ENCODE measurements at regions not wholly inside any gene's neighbourhood (a gene's known extent, or its start where the extent isn't known, plus 50 kb on each side); places are given as distances from the start of the nearest gene placed in this dataset.

GRCh38 chr4:4808086-4808485 is 51.4 kb upstream of the MSX1 start:
- H3K9me3 ChIP-seq (ENCODE audit: control insufficient read depth, low read length, poor library complexity, severe bottlenecking): no peaks in the 10 kb centered on the region
- H3K36me3 Mint-ChIP-seq (ENCODE audit: low read depth): peaks cover 2% of the 10 kb centered on the region
- ATAC-seq: no peak
- no peaks in the 10 kb centered on the region for H3K4me1 Mint-ChIP-seq
- no peak overlapping the region for H3K27ac Mint-ChIP-seq
- no peak for DNase-seq
- no peak overlapping the region for H3K4me3 Mint-ChIP-seq
- peaks cover 17% of the 10 kb centered on the region for H3K27me3 Mint-ChIP-seq

GRCh38 chr4:4805887-4806286 is 53.6 kb upstream of the MSX1 start:
- Mint-ChIP-seq H3K27me3 (peaks cover 14% of the 10 kb centered on the region), H3K36me3 (ENCODE audit: low read depth) (no peaks in the 10 kb centered on the region), H3K4me1 (no peaks in the 10 kb centered on the region), H3K27ac (no peak overlapping the region), H3K4me3 (no peak overlapping the region)
- ATAC-seq: no peak
- DNase-seq: no peak
- no peaks in the 10 kb centered on the region for H3K9me3 ChIP-seq (ENCODE audit: control insufficient read depth, low read length, poor library complexity, severe bottlenecking)

- no peaks in the 10 kb centered on the region for H3K9me3 ChIP-seq (ENCODE audit: control insufficient read depth, low read length, poor library complexity, severe bottlenecking)
- H3K27me3 Mint-ChIP-seq: peaks cover 14% of the 10 kb centered on the region
- no peak overlapping the region for H3K27ac Mint-ChIP-seq
- H3K4me3 Mint-ChIP-seq: no peak overlapping the region
- DNase-seq (no peak), ATAC-seq (no peak)
- H3K4me1 Mint-ChIP-seq: no peaks in the 10 kb centered on the region
- no peaks in the 10 kb centered on the region for H3K36me3 Mint-ChIP-seq (ENCODE audit: low read depth)
Observed at GRCh38 chr4:4803912-4804296, 55.6 kb upstream of the MSX1 start.

GRCh38 chr4:4803216-4803911 is 56.1 kb upstream of the MSX1 start:
- H3K9me3 ChIP-seq (ENCODE audit: control insufficient read depth, low read length, poor library complexity, severe bottlenecking): no peaks in the 10 kb centered on the region
- no peaks in the 10 kb centered on the region for H3K36me3 Mint-ChIP-seq (ENCODE audit: low read depth)
- H3K27ac Mint-ChIP-seq: no peak overlapping the region
- no peak for ATAC-seq
- no peak for DNase-seq
- H3K4me3 Mint-ChIP-seq: peak overlapping the region; percentile 13
- peaks cover 14% of the 10 kb centered on the region for H3K27me3 Mint-ChIP-seq
- peaks cover 2% of the 10 kb centered on the region for H3K4me1 Mint-ChIP-seq

GRCh38 chr4:4800646-4801408 is 58.6 kb upstream of the MSX1 start:
- no peak overlapping the region for H3K4me3 Mint-ChIP-seq
- no peak for ATAC-seq
- H3K27me3 Mint-ChIP-seq: peaks cover 14% of the 10 kb centered on the region
- no peaks in the 10 kb centered on the region for H3K9me3 ChIP-seq (ENCODE audit: control insufficient read depth, low read length, poor library complexity, severe bottlenecking)
- H3K27ac Mint-ChIP-seq: no peak overlapping the region
- no peaks in the 10 kb centered on the region for H3K36me3 Mint-ChIP-seq (ENCODE audit: low read depth)
- H3K4me1 Mint-ChIP-seq: peaks cover 2% of the 10 kb centered on the region
- DNase-seq: no peak

GRCh38 chr4:4794421-4794820 is 65.0 kb upstream of the MSX1 start:
- H3K4me1 Mint-ChIP-seq: peaks cover 2% of the 10 kb centered on the region
- H3K36me3 Mint-ChIP-seq (ENCODE audit: low read depth): peaks cover 5% of the 10 kb centered on the region
- H3K4me3 Mint-ChIP-seq: no peak overlapping the region
- DNase-seq (no peak), ATAC-seq (no peak)
- no peak overlapping the region for H3K27ac Mint-ChIP-seq
- H3K9me3 ChIP-seq (ENCODE audit: control insufficient read depth, low read length, poor library complexity, severe bottlenecking): no peaks in the 10 kb centered on the region
- peaks cover 4% of the 10 kb centered on the region for H3K27me3 Mint-ChIP-seq

- DNase-seq (no peak), ATAC-seq (no peak)
- no peak overlapping the region for H3K4me3 Mint-ChIP-seq
- H3K27ac Mint-ChIP-seq: no peak overlapping the region
- peaks cover 5% of the 10 kb centered on the region for H3K36me3 Mint-ChIP-seq (ENCODE audit: low read depth)
- H3K4me1 Mint-ChIP-seq: no peaks in the 10 kb centered on the region
- peaks cover 4% of the 10 kb centered on the region for H3K27me3 Mint-ChIP-seq
- H3K9me3 ChIP-seq (ENCODE audit: control insufficient read depth, low read length, poor library complexity, severe bottlenecking): no peaks in the 10 kb centered on the region
Observed at GRCh38 chr4:4792466-4792865, 67.0 kb upstream of the MSX1 start.

DNA sequence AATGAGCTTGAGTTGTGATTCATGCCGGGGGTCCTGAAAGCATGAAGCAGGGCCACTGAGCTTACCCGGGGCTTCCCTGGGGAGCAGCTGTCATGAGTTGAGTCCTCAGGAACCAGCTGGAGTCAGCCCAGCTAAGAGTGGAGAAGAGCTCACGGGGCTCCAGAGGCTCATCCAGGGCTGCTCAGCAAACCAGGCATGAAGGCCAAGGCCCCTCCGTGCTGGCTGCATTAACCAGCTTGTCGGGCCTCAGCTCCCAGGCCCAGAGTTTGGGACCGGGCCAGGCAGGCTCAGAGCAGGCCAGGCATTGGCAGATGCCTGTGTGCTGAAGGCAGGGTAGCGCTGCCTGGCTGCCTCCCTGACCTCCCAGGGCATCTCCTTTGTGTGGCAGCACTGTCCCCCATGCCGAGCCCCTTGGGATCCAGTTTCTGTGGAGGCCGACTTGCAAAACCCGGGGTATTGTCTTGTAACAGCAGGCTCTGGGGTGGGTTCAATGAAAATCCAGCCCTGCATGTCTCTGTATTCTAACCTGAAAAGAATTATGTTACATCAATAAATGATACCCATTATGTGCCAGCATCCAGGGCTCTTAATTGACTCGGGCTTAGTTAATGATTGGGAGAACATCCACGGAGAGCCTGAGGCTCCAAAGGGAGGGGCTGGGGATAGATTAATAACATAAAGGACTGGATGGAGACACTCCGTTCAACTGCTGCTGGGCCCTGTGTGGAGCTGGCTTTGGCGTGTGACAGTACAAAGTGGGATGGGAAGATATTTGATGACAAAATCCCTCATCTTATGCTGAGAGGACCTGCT is 68.0 kb upstream of the MSX1 start:
- peaks cover 3% of the 10 kb centered on the region for H3K9me3 ChIP-seq (ENCODE audit: control insufficient read depth, low read length, poor library complexity, severe bottlenecking)
- Mint-ChIP-seq H3K27me3 (peaks cover 4% of the 10 kb centered on the region), H3K27ac (no peak overlapping the region), H3K4me3 (no peak overlapping the region), H3K4me1 (no peaks in the 10 kb centered on the region), H3K36me3 (ENCODE audit: low read depth) (peaks cover 5% of the 10 kb centered on the region)
- ATAC-seq: no peak
- no peak for DNase-seq

- no peaks in the 10 kb centered on the region for H3K4me1 Mint-ChIP-seq
- peaks cover 3% of the 10 kb centered on the region for H3K9me3 ChIP-seq (ENCODE audit: control insufficient read depth, low read length, poor library complexity, severe bottlenecking)
- ATAC-seq (no peak), DNase-seq (no peak)
- peaks cover 5% of the 10 kb centered on the region for H3K36me3 Mint-ChIP-seq (ENCODE audit: low read depth)
- H3K27me3 Mint-ChIP-seq: peaks cover 4% of the 10 kb centered on the region
- no peak overlapping the region for H3K27ac Mint-ChIP-seq
- no peak overlapping the region for H3K4me3 Mint-ChIP-seq
Observed at GRCh38 chr4:4789462-4789861, 70.0 kb upstream of the MSX1 start.

DNA sequence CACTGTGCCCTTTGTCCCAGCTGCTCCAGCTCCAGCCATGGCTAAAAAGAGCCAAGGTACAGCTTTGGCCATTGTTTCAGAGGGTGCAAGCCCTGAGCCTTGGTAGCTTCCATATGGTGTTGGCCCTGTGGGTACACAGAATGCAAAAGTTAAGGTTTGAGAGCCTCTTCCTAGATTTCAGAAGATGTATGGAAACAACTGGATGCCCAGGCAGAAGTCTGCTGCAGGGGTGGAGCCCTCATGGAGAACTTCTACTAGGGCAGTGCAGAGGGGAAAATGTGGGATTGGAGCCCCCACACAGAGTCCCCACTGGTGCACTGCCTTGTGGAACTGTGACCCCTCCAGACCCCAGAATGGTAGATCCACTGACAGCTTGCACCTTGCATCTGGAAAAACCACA is 70.9 kb upstream of the MSX1 start:
- DNase-seq (no peak), ATAC-seq (no peak)
- H3K36me3 Mint-ChIP-seq (ENCODE audit: low read depth): peaks cover 5% of the 10 kb centered on the region
- H3K4me1 Mint-ChIP-seq: no peaks in the 10 kb centered on the region
- no peak overlapping the region for H3K4me3 Mint-ChIP-seq
- no peak overlapping the region for H3K27ac Mint-ChIP-seq
- H3K27me3 Mint-ChIP-seq: no peaks in the 10 kb centered on the region
- H3K9me3 ChIP-seq (ENCODE audit: control insufficient read depth, low read length, poor library complexity, severe bottlenecking): peaks cover 3% of the 10 kb centered on the region

GRCh38 chr4:4787421-4787820 is 72.0 kb upstream of the MSX1 start:
- Mint-ChIP-seq H3K4me1 (peaks cover 2% of the 10 kb centered on the region), H3K27ac (no peak overlapping the region), H3K4me3 (no peak overlapping the region), H3K27me3 (peaks cover 1% of the 10 kb centered on the region), H3K36me3 (ENCODE audit: low read depth) (peaks cover 2% of the 10 kb centered on the region)
- peaks cover 3% of the 10 kb centered on the region for H3K9me3 ChIP-seq (ENCODE audit: control insufficient read depth, low read length, poor library complexity, severe bottlenecking)
- ATAC-seq (no peak), DNase-seq (no peak)

DNA sequence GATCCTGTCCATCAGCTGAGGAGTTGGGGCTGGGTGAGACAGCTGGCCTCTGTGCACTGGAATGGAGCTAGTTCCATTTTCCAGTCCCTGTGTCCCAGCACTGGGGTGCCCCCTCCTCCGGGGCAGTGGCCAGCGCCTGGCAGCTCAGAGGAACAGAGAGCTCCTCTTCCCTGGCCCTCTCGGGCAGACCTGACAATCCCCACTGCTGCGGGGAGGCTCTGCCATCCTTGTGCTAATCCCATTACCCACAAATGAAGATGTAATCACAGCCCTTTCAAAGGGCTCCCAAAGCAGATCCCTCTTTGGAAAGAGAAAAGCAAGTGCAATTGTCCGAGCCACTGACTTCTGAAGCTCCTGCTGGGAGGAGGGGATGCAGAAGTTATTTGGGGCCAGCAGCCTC is 75.1 kb upstream of the MSX1 start:
- Mint-ChIP-seq H3K27ac (no peak overlapping the region), H3K4me1 (peaks cover 8% of the 10 kb centered on the region), H3K27me3 (peaks cover 22% of the 10 kb centered on the region), H3K4me3 (no peak overlapping the region), H3K36me3 (ENCODE audit: low read depth) (no peaks in the 10 kb centered on the region)
- no peak for ATAC-seq
- no peak for DNase-seq
- H3K9me3 ChIP-seq (ENCODE audit: control insufficient read depth, low read length, poor library complexity, severe bottlenecking): peaks cover 3% of the 10 kb centered on the region

DNA sequence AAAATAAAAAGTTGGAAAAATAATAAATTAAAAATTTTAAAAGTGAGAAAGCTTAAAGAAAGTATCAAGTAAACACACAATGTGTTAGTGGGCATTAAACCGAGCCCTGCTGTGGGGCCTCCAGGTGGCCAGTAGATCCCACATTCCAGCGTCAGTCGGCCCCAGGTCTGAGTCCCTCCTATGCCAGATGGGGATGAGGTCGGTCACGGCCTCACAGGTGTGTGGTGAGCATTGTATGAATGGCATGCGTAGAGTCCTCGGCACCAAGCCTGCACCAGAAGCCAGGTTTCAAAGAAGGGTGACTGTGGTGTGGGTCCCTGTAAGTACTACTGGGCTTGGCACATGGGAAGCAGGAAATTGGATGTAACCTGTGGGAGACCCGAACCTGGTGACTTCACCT is 75.6 kb upstream of the MSX1 start:
- no peak for DNase-seq
- Mint-ChIP-seq H3K27ac (no peak overlapping the region), H3K27me3 (peaks cover 27% of the 10 kb centered on the region), H3K4me3 (no peak overlapping the region), H3K36me3 (ENCODE audit: low read depth) (no peaks in the 10 kb centered on the region), H3K4me1 (peaks cover 8% of the 10 kb centered on the region)
- H3K9me3 ChIP-seq (ENCODE audit: control insufficient read depth, low read length, poor library complexity, severe bottlenecking): peaks cover 3% of the 10 kb centered on the region
- ATAC-seq: no peak

Data from T-helper 17 cell (primary cell).